HG03097 (cell line): ENCODE measurements at regions not wholly inside any gene's neighbourhood (a gene's known extent, or its start where the extent isn't known, plus 50 kb on each side); places are given as distances from the start of the nearest gene placed in this dataset.

Experiments used
- ATAC-seq: cut with Tn5 transposase; IDR thresholded peaks from one replicate; pipeline ENCODE4 v1.9.1; 2021; ENCODE audit not compliant: unreplicated experiment, low FRiP score

DNA sequence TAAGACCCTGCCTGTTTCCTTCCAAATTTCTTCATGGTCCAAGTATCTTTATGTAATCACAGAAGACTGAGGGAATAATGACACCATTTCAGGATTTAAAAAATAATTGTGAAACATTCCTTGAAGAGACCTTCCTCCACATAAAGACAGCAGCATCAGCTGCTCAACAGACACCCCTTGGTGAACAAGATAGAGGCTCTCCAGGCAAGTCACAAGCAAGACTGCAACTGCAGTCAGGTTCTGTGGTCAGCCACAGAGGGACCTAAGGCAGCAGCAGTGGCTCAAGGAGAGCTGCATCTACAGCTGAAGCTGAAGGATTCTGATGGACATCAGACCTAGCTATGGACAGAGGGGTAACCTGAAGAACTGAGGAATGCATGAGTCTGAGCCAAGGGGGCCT lies 97.2 kb upstream of the C3orf80 start:
- no peak for ATAC-seq

DNA sequence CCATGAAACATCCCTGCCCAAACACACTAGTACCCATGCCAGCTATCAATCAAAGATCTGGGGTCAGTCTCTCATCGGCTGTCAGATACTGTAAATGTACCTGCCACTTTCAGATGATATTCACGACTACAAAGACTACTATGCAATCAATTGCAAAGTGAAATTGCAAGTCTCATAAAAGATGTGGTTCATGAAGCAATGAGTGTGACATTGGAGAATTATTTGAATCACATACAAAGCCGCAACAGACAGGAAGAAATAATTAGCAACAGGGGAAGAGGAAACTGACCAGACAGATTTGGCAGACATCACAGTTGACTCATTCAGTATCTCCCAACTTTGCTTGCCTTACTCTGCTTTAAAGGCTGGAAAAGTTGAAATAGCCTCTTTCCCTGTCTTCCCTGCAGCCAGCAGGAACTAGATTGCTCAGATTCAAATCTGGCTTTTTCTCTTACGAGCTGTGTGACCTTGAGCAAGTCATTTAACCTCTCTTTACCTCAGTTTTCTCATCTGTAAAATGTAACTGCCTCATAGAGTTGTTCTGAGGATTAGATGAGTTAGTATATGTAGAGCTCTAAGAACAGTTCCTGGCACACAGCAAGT lies 95.7 kb upstream of the C3orf80 start:
- ATAC-seq = peak; percentile 59

DNA sequence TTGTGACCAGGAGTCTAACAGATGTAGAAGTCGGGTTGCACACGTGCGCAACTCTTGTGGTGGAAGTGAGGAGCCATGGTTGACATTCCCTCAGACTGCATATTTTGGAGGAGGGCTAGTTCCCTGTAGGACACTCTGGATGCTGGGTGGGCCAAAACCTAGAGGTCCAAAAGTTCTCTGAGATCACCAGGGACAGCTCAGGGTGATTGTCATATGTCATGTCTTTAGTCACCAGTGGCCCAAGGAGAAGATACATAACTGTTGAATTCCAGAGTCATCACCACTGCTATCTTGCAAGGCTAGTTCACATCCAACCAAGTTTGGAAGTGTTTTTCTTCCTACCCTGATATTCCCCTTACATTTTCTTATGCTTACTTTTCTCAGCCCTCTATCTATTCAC lies 95.2 kb upstream of the C3orf80 start:
- no peak for ATAC-seq

DNA sequence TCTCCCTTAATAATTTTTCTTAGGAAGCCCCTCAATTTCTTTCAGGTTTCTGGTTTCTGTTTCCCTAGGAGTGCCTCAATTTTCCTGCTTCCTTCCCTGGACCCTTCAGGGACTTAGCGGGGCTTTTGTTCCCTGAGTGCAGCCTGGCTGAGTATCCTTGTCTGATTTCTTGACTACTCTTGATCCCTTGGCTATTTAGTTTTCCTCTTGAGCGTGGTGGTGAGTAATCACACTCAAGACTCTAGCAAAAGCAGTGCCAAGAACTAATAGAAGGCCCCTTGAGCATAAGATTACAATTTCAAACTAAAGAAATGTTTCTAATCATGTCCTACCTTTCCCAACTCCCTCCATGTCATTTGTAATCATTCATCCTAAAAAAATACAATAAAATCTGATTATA lies 94.3 kb upstream of the C3orf80 start:
- no peak for ATAC-seq

DNA sequence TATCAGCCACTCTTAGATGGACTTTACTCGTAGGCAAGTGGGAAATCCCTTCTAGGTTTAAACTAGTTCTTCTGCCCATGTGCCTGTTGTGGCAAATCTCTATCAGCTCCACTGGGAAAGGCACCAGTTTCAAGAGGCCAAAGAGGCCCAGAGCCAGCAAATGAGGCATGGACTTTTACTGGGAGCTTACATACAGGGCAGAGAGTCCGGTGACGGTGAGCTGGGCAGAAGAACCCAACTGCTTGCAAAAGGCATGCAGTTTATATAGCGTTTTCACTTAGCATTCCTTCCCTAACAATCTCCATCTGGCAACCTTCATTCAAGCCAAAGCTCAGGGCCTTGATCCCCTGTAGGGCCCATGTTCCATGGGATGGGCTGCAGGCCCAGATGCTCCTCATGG lies 93.0 kb upstream of the C3orf80 start:
- no peak for ATAC-seq

- no peak for ATAC-seq
Observed at GRCh38 chr3:160133757-160134156, 91.5 kb upstream of the C3orf80 start.

GRCh38 chr3:160134454-160134853 lies 90.8 kb upstream of the C3orf80 start:
- no peak for ATAC-seq

DNA sequence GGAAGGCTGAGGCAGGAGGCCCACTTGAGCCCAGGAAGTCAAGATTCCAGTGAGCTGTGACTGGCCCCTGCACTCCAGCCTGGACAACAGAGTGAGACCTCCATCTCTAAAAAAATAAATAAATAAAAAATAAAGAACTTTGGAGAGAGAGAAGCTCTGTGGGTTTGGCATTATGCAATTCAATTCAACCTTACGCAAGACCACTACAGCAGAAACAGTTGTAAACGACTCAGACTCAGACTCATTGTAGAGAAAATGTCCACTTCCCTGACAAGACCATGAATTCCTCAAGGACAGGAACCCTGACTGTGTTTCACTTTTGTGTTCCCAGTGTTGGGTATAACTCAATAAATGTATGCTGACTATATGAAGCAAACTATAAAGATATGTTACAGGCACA lies 90.3 kb upstream of the C3orf80 start:
- ATAC-seq = no peak

- no peak for ATAC-seq
Observed at GRCh38 chr3:160135851-160136250, 89.4 kb upstream of the C3orf80 start.

DNA sequence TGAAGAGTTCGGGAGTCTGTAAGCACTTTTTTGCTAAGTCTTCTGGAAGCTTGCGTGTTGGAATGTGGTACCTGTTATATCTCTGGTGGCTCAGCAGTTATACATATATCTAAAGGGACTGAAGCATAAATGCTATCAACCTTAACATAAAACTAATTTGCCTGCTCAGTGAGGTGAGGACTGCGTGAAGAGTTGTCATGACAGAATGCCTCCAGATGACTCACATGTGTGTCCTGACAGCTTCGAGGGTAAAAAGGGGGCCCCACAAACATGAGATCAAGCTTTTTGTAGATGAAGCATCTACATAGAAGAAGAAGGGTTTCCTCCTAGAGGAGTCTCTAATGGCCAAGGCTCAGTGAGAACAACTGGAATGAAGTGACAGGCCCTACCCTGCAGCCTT lies 88.8 kb upstream of the C3orf80 start:
- ATAC-seq = no peak

- no peak for ATAC-seq
Observed at GRCh38 chr3:160139291-160139690, 85.9 kb upstream of the C3orf80 start.

- ATAC-seq = no peak
Observed at GRCh38 chr3:160140756-160141155, 84.5 kb upstream of the C3orf80 start.

DNA sequence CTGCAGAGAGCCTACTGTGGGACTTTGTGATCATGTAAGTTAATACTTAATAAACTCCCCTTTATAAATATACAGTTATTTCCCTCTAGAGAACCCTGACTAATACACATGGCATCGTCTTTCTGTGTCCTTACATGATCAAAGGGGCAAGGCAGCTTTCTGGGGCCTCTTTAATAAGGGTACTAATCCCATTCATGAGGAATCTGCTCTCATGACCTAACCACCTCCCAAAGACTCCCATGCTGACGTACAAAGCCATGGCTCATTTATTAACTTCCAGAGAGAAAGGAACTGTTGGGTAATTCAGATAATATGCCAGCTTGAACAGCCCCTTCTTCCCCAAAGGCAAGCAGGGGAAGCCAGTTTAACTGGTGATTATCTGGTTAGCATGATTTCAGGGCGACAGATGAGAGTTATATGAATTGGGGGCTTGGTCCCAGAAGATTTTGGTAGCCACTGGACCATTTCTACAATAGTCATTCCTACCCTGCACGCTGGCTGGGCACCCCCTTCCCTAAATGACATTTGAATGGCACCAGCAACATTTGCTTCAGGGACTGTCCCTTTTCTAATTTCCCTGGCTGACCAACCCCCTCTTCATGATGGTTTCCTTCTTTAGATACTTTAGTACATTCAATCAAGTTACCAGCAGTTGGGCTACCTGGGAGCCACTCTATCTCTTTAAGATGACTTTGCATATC lies 83.6 kb upstream of the C3orf80 start:
- ATAC-seq = no peak

- no peak for ATAC-seq
Observed at GRCh38 chr3:160143482-160143881, 81.7 kb upstream of the C3orf80 start.

DNA sequence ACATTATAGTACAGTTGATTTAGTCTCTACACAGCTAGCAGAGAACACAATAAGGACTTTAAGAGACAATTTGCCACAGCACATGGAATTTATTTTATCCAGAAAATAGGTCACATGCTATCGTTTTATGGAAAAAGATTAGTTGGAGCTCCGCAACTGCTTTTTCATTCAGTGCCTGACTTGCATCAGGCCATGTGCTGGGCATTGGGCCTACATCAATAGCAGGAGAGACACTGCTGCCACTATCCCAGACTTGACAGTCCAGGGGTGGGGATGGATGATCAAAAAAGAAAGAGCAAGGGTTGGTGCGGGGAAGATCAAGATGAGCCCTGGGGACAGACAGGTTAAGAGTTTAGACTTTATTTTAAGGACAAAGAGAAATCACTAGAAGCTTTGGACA lies 75.2 kb upstream of the C3orf80 start:
- ATAC-seq = no peak

DNA sequence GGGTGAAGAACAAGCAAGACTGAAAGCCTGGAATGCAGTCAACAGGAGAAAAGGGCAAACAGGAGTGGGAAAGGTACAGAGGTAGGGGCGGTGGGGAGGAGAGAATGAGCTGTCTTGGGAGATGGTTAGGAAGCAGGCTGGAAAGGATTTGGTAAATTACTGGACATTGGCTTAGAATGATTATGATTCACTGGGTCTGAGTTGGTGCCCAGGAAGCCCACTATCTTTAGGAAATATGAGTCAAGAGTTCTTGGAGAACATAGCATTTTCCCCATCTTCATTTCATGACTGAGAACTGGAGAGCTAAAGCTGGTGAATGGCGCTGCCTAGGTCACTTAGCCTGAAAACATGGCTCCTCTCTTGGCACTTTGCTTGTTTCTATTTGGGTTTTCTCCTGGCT lies 74.7 kb upstream of the C3orf80 start:
- ATAC-seq = no peak

- no peak for ATAC-seq
Observed at GRCh38 chr3:160152638-160153037, 72.6 kb upstream of the C3orf80 start.

DNA sequence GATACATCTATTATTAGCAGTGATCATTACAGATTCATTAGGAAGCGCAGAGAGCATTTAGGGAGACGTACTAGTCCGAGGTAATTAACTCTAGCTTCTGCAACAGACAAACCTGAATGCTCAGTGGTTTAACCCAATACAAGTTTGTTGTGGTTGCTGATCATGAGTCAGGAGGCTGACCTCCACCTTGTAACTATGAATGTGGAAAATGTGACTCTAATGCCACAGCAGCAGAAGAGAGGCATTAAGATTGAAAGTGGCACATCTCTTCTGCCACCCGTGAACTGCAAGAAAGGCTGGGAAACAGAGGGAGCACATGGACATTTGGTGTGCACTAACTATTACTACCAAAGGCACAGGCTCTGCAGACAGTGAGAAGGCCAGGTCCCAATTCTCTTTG lies 71.2 kb upstream of the C3orf80 start:
- no peak for ATAC-seq

- no peak for ATAC-seq
Observed at GRCh38 chr3:160154596-160154995, 70.6 kb upstream of the C3orf80 start.

- no peak for ATAC-seq
Observed at GRCh38 chr3:160157321-160157720, 67.9 kb upstream of the C3orf80 start.

- no peak for ATAC-seq
Observed at GRCh38 chr3:160159341-160159740, 65.9 kb upstream of the C3orf80 start.

- no peak for ATAC-seq
Observed at GRCh38 chr3:160159806-160160205, 65.4 kb upstream of the C3orf80 start.

GRCh38 chr3:160161921-160162320 lies 63.3 kb upstream of the C3orf80 start:
- no peak for ATAC-seq
